ENCODE measurements at regions not wholly inside any gene's neighbourhood (a gene's known extent, or its start where the extent isn't known, plus 50 kb on each side); places are given as distances from the start of the nearest gene placed in this dataset.

GRCh38 chr12:46461907-46462640, 89.5 kb upstream of the SLC38A2 start:
- CTCF ChIA-PET, result no interaction called here
- H3K9me3 ChIP-seq (ENCODE audit: control extremely low read depth in 1 of 5, control insufficient read depth in 4 of 5, insufficient read depth in 2 of 5, low read depth in 1 of 5, low read length in 4 of 5), result peaks cover 0 to 4% (median 2%) of the 10 kb centered on the region in 5 experiments
- POLR2A ChIA-PET, result no interaction called here
- no peak overlapping the region for H3K27ac ChIP-seq (ENCODE audit: insufficient read depth in 1 of 2, low read depth in 1 of 2, low read length in 2 of 2, poor library complexity in 1 of 2, severe bottlenecking in 2 of 2)
- 82% methylated on average over 2 of the region's 4 CpGs for WGBS (ENCODE audit: insufficient coverage)
- peaks cover 21 to 40% (median 32%) of the 10 kb centered on the region in 4 experiments for H3K4me1 ChIP-seq (ENCODE audit: control extremely low read depth in 1 of 4, control insufficient read depth in 4 of 4, insufficient read depth in 4 of 4, low read length in 3 of 4)
- no peak for DNase-seq
- H3K27me3 ChIP-seq (replicated peaks in 2 of 5; ENCODE audit: control insufficient read depth in 4 of 5, insufficient read depth in 5 of 5, low read length in 4 of 5), result no peaks in the 10 kb centered on the region
- H3K36me3 ChIP-seq (ENCODE audit: control insufficient read depth in 4 of 4, insufficient read depth in 4 of 4, low read length in 3 of 4), result no peaks in the 10 kb centered on the region
- H3K4me3 ChIP-seq (ENCODE audit: control insufficient read depth in 1 of 7, extremely low read depth in 1 of 7, insufficient read depth in 4 of 7, low read depth in 2 of 7, low read length in 6 of 7), result no peak overlapping the region

- no peak for DNase-seq
- no CpG with 5 or more reads among the region's 5 CpGs for WGBS (ENCODE audit: insufficient coverage)
Observed at GRCh38 chr12:46461459-46461858, 88.9 kb upstream of the SLC38A2 start.

DNA sequence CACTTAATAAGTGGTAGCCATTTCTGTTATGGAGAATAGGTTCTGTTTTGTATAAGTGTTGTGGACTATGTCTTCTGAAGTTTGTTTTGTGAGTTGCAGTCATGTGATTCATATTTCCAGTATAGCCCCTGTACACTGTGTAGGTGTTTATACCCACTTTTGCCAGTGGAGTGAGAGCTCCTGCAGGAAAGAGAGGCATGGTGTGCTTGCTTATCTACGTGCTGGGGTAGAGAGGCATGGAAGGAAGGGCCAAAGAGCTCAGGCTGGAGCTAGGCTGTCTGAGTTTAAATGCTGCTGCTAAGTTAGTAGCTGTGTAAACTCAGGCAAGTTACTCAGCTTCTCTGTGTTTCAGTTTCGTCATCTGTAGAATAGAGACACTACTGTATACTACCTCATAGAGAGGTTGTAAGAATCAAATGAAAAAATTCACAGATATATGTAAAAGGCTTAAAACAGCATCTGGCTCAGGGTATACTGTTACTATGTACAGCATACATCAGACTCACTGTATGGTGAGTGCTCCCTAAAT, 88.2 kb upstream of the SLC38A2 start:
- ChIA-PET CTCF (interaction anchor here (0.7 to 1.6 kb wide), 4 partner anchors 10 to 29 kb away, joined by 3 to 5 read pairs (median 4); no protein-coding TSS in a partner anchor), POLR2A (no interaction called here)
- Histone ChIP-seq H3K27me3 (replicated peaks in 2 of 5; ENCODE audit: control insufficient read depth in 4 of 5, insufficient read depth in 5 of 5, low read length in 4 of 5) (no peaks in the 10 kb centered on the region), H3K4me3 (ENCODE audit: control insufficient read depth in 1 of 7, extremely low read depth in 1 of 7, insufficient read depth in 4 of 7, low read depth in 2 of 7, low read length in 6 of 7) (no peak overlapping the region), H3K27ac (ENCODE audit: insufficient read depth in 1 of 2, low read depth in 1 of 2, low read length in 2 of 2, poor library complexity in 1 of 2, severe bottlenecking in 2 of 2) (no peak overlapping the region), H3K4me1 (ENCODE audit: control extremely low read depth in 1 of 4, control insufficient read depth in 4 of 4, insufficient read depth in 4 of 4, low read length in 3 of 4) (peaks cover 25 to 46% (median 40%) of the 10 kb centered on the region in 4 experiments), H3K36me3 (ENCODE audit: control insufficient read depth in 4 of 4, insufficient read depth in 4 of 4, low read length in 3 of 4) (no peaks in the 10 kb centered on the region), H3K9me3 (ENCODE audit: control extremely low read depth in 1 of 5, control insufficient read depth in 4 of 5, insufficient read depth in 2 of 5, low read depth in 1 of 5, low read length in 4 of 5) (peaks cover 0 to 4% (median 2%) of the 10 kb centered on the region in 5 experiments)
- 58% methylated on average over 1 of the region's 2 CpGs for WGBS (ENCODE audit: insufficient coverage)
- DNase-seq, result no peak

More at GRCh38 chr12:46461459-46461858, 88.9 kb upstream of the SLC38A2 start:
- Histone ChIP-seq H3K4me1 (ENCODE audit: control extremely low read depth in 1 of 4, control insufficient read depth in 4 of 4, insufficient read depth in 4 of 4, low read length in 3 of 4) (peaks cover 23 to 39% (median 34%) of the 10 kb centered on the region in 4 experiments), H3K27ac (ENCODE audit: insufficient read depth in 1 of 2, low read depth in 1 of 2, low read length in 2 of 2, poor library complexity in 1 of 2, severe bottlenecking in 2 of 2) (no peak overlapping the region), H3K9me3 (ENCODE audit: control extremely low read depth in 1 of 5, control insufficient read depth in 4 of 5, insufficient read depth in 2 of 5, low read depth in 1 of 5, low read length in 4 of 5) (peaks cover 0 to 4% (median 2%) of the 10 kb centered on the region in 5 experiments), H3K4me3 (ENCODE audit: control insufficient read depth in 1 of 7, extremely low read depth in 1 of 7, insufficient read depth in 4 of 7, low read depth in 2 of 7, low read length in 6 of 7) (no peak overlapping the region), H3K36me3 (ENCODE audit: control insufficient read depth in 4 of 4, insufficient read depth in 4 of 4, low read length in 3 of 4) (no peaks in the 10 kb centered on the region), H3K27me3 (replicated peaks in 2 of 5; ENCODE audit: control insufficient read depth in 4 of 5, insufficient read depth in 5 of 5, low read length in 4 of 5) (no peaks in the 10 kb centered on the region)
- POLR2A ChIA-PET, result no interaction called here
- CTCF ChIA-PET, result no interaction called here

DNA sequence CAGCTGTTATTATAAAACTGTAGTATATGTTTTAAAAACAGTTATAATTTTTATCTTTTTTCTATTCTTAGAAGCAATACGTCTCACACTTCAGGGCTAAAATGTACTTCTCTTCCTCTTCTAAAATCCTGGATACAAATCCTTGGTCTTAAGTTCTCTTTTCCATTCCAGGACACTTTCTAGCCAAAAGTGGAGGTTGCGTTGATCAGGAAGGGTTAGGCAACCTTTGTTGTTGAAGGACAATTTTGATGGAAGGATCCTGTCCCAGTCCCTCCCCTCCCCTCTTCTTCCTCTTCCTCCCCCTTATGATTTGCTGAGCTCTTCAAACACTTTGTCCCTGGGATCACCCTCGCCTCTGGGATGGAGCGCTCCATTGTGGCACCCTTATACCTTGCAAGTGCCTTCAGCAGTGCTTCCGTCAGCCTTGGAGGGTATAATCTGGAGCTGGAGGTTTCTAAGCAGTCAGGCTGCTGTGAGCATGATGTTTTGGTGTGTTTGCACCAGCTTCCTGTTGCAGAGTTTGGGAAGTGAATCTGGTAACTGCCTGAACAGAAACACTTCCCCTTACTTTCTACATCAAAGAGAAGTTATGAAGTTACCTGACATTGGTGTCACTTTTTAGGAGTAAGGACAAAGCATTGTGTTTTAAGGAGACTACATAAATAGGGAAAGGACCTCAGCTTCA, 87.4 kb upstream of the SLC38A2 start:
- ChIA-PET POLR2A (interaction anchor here (0.6 kb wide), 1 partner anchor 94 kb away, joined by 5 read pairs; no protein-coding TSS in a partner anchor), CTCF (interaction anchor here (0.7 to 1.6 kb wide), 7 partner anchors 11 to 88 kb away, joined by 3 to 5 read pairs (median 3); partner anchors contain the start of gene SLC38A2)
- H3K4me3 ChIP-seq (ENCODE audit: control insufficient read depth in 1 of 7, extremely low read depth in 1 of 7, insufficient read depth in 4 of 7, low read depth in 2 of 7, low read length in 6 of 7), result peak overlapping the region in 4 of 7 experiments; percentile 8 to 50 (median 22)
- peaks cover 25 to 53% (median 47%) of the 10 kb centered on the region in 4 experiments for H3K4me1 ChIP-seq (ENCODE audit: control extremely low read depth in 1 of 4, control insufficient read depth in 4 of 4, insufficient read depth in 4 of 4, low read length in 3 of 4)
- H3K36me3 ChIP-seq (ENCODE audit: control insufficient read depth in 4 of 4, insufficient read depth in 4 of 4, low read length in 3 of 4), result no peaks in the 10 kb centered on the region
- WGBS (ENCODE audit: insufficient coverage), result 3% methylated on average over 3 of the region's 5 CpGs
- no peaks in the 10 kb centered on the region for H3K27me3 ChIP-seq (replicated peaks in 2 of 5; ENCODE audit: control insufficient read depth in 4 of 5, insufficient read depth in 5 of 5, low read length in 4 of 5)
- peaks cover 0 to 4% (median 2%) of the 10 kb centered on the region in 5 experiments for H3K9me3 ChIP-seq (ENCODE audit: control extremely low read depth in 1 of 5, control insufficient read depth in 4 of 5, insufficient read depth in 2 of 5, low read depth in 1 of 5, low read length in 4 of 5)
- DNase-seq, result peak; percentile 25 to 85 (median 75)
- H3K27ac ChIP-seq (ENCODE audit: insufficient read depth in 1 of 2, low read depth in 1 of 2, low read length in 2 of 2, poor library complexity in 1 of 2, severe bottlenecking in 2 of 2), result no peak overlapping the region

GRCh38 chr12:46459111-46459510, 86.5 kb upstream of the SLC38A2 start:
- H3K4me1 ChIP-seq (ENCODE audit: control extremely low read depth in 1 of 4, control insufficient read depth in 4 of 4, insufficient read depth in 4 of 4, low read length in 3 of 4), result peaks cover 25 to 59% (median 51%) of the 10 kb centered on the region in 4 experiments
- no peaks in the 10 kb centered on the region for H3K9me3 ChIP-seq (ENCODE audit: control extremely low read depth in 1 of 5, control insufficient read depth in 4 of 5, insufficient read depth in 2 of 5, low read depth in 1 of 5, low read length in 4 of 5)
- H3K36me3 ChIP-seq (ENCODE audit: control insufficient read depth in 4 of 4, insufficient read depth in 4 of 4, low read length in 3 of 4), result no peaks in the 10 kb centered on the region
- no peak overlapping the region for H3K4me3 ChIP-seq (ENCODE audit: control insufficient read depth in 1 of 7, extremely low read depth in 1 of 7, insufficient read depth in 4 of 7, low read depth in 2 of 7, low read length in 6 of 7)
- no peaks in the 10 kb centered on the region for H3K27me3 ChIP-seq (replicated peaks in 2 of 5; ENCODE audit: control insufficient read depth in 4 of 5, insufficient read depth in 5 of 5, low read length in 4 of 5)
- ChIA-PET POLR2A (no interaction called here), CTCF (interaction anchor here (1.5 kb wide), 1 partner anchor 18 kb away, joined by 4 read pairs; no protein-coding TSS in a partner anchor)
- WGBS (ENCODE audit: insufficient coverage), result 82% methylated on average over 4 of the region's 4 CpGs
- DNase-seq, result no peak
- peak overlapping the region in 1 of 2 experiments; percentile 3 for H3K27ac ChIP-seq (ENCODE audit: insufficient read depth in 1 of 2, low read depth in 1 of 2, low read length in 2 of 2, poor library complexity in 1 of 2, severe bottlenecking in 2 of 2)

DNA sequence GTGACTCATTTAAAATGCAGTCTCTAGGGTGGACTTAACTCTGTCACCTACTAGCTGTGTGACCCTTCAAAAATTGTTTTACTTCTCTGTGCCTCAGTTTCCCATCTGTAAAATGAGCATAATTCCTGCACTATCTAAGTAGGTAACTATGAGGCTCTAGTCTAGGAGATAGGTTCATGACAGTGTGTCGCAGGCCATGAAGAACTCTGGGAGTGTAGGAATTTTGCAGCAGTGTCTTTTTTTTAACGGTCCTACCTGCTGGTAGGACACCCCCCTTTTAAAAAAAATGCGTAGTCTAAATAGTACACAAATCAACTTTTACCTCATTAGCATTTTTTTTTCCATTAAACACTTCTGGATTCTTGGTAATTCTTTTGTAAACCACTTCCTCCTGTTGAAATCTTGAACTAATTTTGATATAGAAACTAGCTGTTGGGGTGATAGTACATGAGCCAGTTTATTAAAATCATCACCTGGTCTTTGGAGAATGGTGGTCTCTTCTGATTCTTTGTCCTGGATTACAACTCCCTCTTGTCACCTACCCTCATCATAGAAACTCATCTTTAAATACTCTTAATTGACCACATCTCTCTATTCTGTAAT, 86.0 kb upstream of the SLC38A2 start:
- Histone ChIP-seq H3K4me3 (ENCODE audit: control insufficient read depth in 1 of 7, extremely low read depth in 1 of 7, insufficient read depth in 4 of 7, low read depth in 2 of 7, low read length in 6 of 7) (no peak overlapping the region), H3K4me1 (ENCODE audit: control extremely low read depth in 1 of 4, control insufficient read depth in 4 of 4, insufficient read depth in 4 of 4, low read length in 3 of 4) (peaks cover 25 to 59% (median 51%) of the 10 kb centered on the region in 4 experiments), H3K9me3 (ENCODE audit: control extremely low read depth in 1 of 5, control insufficient read depth in 4 of 5, insufficient read depth in 2 of 5, low read depth in 1 of 5, low read length in 4 of 5) (no peaks in the 10 kb centered on the region), H3K27ac (ENCODE audit: insufficient read depth in 1 of 2, low read depth in 1 of 2, low read length in 2 of 2, poor library complexity in 1 of 2, severe bottlenecking in 2 of 2) (peak overlapping the region in 1 of 2 experiments; percentile 3), H3K27me3 (replicated peaks in 2 of 5; ENCODE audit: control insufficient read depth in 4 of 5, insufficient read depth in 5 of 5, low read length in 4 of 5) (no peaks in the 10 kb centered on the region), H3K36me3 (ENCODE audit: control insufficient read depth in 4 of 4, insufficient read depth in 4 of 4, low read length in 3 of 4) (no peaks in the 10 kb centered on the region)
- POLR2A ChIA-PET, result no interaction called here
- WGBS (ENCODE audit: insufficient coverage), result 0% methylated on average over 2 of the region's 3 CpGs
- CTCF ChIA-PET, result interaction anchor here (1.5 kb wide), 1 partner anchor 18 kb away, joined by 4 read pairs; no protein-coding TSS in a partner anchor
- peak in 2 of 3 donors; percentile 48 to 67 for DNase-seq
